Stomach (tissue), 4 donors: ENCODE measurements at regions not wholly inside any gene's neighbourhood (a gene's known extent, or its start where the extent isn't known, plus 50 kb on each side); places are given as distances from the start of the nearest gene placed in this dataset.

Experiments used
- POLR2A ChIP-seq, 4 donors: fragments of 450-650 bp; IDR thresholded peaks; one replicate each; pipeline ENCODE4 v1.6.1; 2016; ENCODE audit warnings: antibody characterized with exemption in 4 of 4, control low read depth in 2 of 4, mild to moderate bottlenecking in 1 of 4, moderate library complexity in 1 of 4
- POLR2AphosphoS5 ChIP-seq, 3 donors: sonication (generic); formaldehyde crosslinking; IDR thresholded peaks; one replicate each; pipeline ENCODE4 v1.6.1; 2016; ENCODE audit warnings: antibody characterized with exemption in 3 of 3

- TF ChIP-seq POLR2AphosphoS5 (IDR thresholded peaks at IDR 0.05) (no peak), POLR2A (IDR thresholded peaks at IDR 0.05) (no peak)
Measured at GRCh38 chr4:55721651-55722050, 85.6 kb upstream of the NMU start.
